GM23338 (cell line): ENCODE measurements at regions not wholly inside any gene's neighbourhood (a gene's known extent, or its start where the extent isn't known, plus 50 kb on each side); places are given as distances from the start of the nearest gene placed in this dataset.

Experiments used
- CREB1 ChIP-seq: fragments of 250-450 bp; sonication (Bioruptor Pico); IDR thresholded peaks from 2 replicates; pipeline ENCODE4 v1.5.0; 2020; ENCODE audit warnings: low read depth, mild to moderate bottlenecking, moderate library complexity
- EZH2 ChIP-seq: fragments of 200-600 bp; sonication (generic); IDR thresholded peaks from one replicate; pipeline ENCODE4 v1.8.0; 2017; ENCODE audit warnings: antibody characterized with exemption, mild to moderate bottlenecking, low read depth; ENCODE audit not compliant: unreplicated experiment
- EZH2phosphoT487 ChIP-seq: fragments of 200-600 bp; sonication (generic); IDR thresholded peaks from one replicate; pipeline ENCODE4 v1.8.1; 2018; ENCODE audit warnings: antibody characterized with exemption; ENCODE audit not compliant: unreplicated experiment
- JUNB ChIP-seq: IDR thresholded peaks from one replicate; pipeline ENCODE4 v1.6.1; 2016; ENCODE audit warnings: antibody characterized with exemption; ENCODE audit not compliant: unreplicated experiment
- NANOG ChIP-seq: IDR thresholded peaks from 2 replicates; pipeline ENCODE4 v1.6.1; 2016; ENCODE audit warnings: antibody characterized with exemption, borderline replicate concordance
- POLR2AphosphoS5 ChIP-seq: IDR thresholded peaks from 2 replicates; pipeline ENCODE4 v1.6.1; 2016; ENCODE audit warnings: antibody characterized with exemption, low read depth
- STAT1 ChIP-seq: IDR thresholded peaks from one replicate; pipeline ENCODE4 v1.6.1; 2016; ENCODE audit warnings: antibody characterized with exemption; ENCODE audit not compliant: unreplicated experiment
- ZNF114 ChIP-seq: fragments of 250-450 bp; sonication (Bioruptor Pico); IDR thresholded peaks from 2 replicates; pipeline ENCODE4 v1.5.0; 2020; ENCODE audit warnings: mild to moderate bottlenecking, moderate library complexity
- ZNF331 ChIP-seq: fragments of 250-450 bp; sonication (Bioruptor Pico); IDR thresholded peaks from 2 replicates; pipeline ENCODE4 v1.5.0; 2020; ENCODE audit warnings: low read depth, mild to moderate bottlenecking, moderate library complexity
- TF ChIP-seq, protein P1 (sequence below), 2 experiments: fragments of 200-600 bp in 1 of 2; sonication (generic) in 1 of 2; conservative IDR thresholded peaks; 2 replicates each; pipeline versions ENCODE4 v1.5.1 to v1.6.1; 2016 to 2017; ENCODE audit warnings: antibody characterized with exemption in 2 of 2, low read depth in 2 of 2, mild to moderate bottlenecking in 2 of 2, moderate library complexity in 1 of 2
- TF ChIP-seq, protein P2 (sequence below): IDR thresholded peaks from one replicate; pipeline ENCODE4 v1.6.1; 2018; ENCODE audit warnings: antibody characterized with exemption; ENCODE audit not compliant: unreplicated experiment
- TF ChIP-seq, protein P3 (sequence below): IDR thresholded peaks from 2 replicates; pipeline ENCODE4 v1.6.1; 2016; ENCODE audit warnings: antibody characterized with exemption
- TF ChIP-seq, protein P4 (sequence below): fragments of 250-450 bp; sonication (Bioruptor Pico); IDR thresholded peaks from 2 replicates; pipeline ENCODE4 v1.5.0; 2020; ENCODE audit warnings: mild to moderate bottlenecking, moderate library complexity

DNA sequence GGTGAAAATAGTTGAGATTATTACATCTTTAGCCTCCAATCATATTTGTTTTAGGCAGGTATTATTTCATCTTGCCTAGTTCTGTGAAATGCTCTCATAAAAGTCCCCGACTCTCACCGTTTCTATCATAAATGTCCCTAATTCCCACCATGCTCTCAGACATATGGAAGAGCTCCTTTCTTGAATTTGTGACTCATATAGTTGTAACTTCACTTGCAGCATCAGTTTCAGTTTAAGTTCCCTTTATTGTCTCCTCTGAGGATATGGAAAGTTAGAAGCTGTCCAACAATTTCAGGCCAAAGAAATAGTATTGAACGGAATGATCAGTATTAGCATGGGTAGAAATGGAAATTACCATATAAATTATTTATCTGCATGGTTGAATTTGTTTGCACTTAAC is 187.5 kb upstream of the NR4A3 start:
- TF ChIP-seq, protein P1, sequence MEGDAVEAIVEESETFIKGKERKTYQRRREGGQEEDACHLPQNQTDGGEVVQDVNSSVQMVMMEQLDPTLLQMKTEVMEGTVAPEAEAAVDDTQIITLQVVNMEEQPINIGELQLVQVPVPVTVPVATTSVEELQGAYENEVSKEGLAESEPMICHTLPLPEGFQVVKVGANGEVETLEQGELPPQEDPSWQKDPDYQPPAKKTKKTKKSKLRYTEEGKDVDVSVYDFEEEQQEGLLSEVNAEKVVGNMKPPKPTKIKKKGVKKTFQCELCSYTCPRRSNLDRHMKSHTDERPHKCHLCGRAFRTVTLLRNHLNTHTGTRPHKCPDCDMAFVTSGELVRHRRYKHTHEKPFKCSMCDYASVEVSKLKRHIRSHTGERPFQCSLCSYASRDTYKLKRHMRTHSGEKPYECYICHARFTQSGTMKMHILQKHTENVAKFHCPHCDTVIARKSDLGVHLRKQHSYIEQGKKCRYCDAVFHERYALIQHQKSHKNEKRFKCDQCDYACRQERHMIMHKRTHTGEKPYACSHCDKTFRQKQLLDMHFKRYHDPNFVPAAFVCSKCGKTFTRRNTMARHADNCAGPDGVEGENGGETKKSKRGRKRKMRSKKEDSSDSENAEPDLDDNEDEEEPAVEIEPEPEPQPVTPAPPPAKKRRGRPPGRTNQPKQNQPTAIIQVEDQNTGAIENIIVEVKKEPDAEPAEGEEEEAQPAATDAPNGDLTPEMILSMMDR (conservative IDR thresholded peaks at IDR 0.05; ENCODE audit: low read depth in 2 of 2): no peak
- TF ChIP-seq EZH2: no peak
- TF ChIP-seq CREB1: no peak
- no peak for TF ChIP-seq JUNB
- no peak for TF ChIP-seq POLR2AphosphoS5
- TF ChIP-seq, protein P2, sequence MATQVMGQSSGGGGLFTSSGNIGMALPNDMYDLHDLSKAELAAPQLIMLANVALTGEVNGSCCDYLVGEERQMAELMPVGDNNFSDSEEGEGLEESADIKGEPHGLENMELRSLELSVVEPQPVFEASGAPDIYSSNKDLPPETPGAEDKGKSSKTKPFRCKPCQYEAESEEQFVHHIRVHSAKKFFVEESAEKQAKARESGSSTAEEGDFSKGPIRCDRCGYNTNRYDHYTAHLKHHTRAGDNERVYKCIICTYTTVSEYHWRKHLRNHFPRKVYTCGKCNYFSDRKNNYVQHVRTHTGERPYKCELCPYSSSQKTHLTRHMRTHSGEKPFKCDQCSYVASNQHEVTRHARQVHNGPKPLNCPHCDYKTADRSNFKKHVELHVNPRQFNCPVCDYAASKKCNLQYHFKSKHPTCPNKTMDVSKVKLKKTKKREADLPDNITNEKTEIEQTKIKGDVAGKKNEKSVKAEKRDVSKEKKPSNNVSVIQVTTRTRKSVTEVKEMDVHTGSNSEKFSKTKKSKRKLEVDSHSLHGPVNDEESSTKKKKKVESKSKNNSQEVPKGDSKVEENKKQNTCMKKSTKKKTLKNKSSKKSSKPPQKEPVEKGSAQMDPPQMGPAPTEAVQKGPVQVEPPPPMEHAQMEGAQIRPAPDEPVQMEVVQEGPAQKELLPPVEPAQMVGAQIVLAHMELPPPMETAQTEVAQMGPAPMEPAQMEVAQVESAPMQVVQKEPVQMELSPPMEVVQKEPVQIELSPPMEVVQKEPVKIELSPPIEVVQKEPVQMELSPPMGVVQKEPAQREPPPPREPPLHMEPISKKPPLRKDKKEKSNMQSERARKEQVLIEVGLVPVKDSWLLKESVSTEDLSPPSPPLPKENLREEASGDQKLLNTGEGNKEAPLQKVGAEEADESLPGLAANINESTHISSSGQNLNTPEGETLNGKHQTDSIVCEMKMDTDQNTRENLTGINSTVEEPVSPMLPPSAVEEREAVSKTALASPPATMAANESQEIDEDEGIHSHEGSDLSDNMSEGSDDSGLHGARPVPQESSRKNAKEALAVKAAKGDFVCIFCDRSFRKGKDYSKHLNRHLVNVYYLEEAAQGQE: no peak
- TF ChIP-seq, protein P3, sequence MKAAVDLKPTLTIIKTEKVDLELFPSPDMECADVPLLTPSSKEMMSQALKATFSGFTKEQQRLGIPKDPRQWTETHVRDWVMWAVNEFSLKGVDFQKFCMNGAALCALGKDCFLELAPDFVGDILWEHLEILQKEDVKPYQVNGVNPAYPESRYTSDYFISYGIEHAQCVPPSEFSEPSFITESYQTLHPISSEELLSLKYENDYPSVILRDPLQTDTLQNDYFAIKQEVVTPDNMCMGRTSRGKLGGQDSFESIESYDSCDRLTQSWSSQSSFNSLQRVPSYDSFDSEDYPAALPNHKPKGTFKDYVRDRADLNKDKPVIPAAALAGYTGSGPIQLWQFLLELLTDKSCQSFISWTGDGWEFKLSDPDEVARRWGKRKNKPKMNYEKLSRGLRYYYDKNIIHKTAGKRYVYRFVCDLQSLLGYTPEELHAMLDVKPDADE: no peak
- TF ChIP-seq ZNF114 (CRISPR knock-in tag): no peak
- TF ChIP-seq, protein P4, sequence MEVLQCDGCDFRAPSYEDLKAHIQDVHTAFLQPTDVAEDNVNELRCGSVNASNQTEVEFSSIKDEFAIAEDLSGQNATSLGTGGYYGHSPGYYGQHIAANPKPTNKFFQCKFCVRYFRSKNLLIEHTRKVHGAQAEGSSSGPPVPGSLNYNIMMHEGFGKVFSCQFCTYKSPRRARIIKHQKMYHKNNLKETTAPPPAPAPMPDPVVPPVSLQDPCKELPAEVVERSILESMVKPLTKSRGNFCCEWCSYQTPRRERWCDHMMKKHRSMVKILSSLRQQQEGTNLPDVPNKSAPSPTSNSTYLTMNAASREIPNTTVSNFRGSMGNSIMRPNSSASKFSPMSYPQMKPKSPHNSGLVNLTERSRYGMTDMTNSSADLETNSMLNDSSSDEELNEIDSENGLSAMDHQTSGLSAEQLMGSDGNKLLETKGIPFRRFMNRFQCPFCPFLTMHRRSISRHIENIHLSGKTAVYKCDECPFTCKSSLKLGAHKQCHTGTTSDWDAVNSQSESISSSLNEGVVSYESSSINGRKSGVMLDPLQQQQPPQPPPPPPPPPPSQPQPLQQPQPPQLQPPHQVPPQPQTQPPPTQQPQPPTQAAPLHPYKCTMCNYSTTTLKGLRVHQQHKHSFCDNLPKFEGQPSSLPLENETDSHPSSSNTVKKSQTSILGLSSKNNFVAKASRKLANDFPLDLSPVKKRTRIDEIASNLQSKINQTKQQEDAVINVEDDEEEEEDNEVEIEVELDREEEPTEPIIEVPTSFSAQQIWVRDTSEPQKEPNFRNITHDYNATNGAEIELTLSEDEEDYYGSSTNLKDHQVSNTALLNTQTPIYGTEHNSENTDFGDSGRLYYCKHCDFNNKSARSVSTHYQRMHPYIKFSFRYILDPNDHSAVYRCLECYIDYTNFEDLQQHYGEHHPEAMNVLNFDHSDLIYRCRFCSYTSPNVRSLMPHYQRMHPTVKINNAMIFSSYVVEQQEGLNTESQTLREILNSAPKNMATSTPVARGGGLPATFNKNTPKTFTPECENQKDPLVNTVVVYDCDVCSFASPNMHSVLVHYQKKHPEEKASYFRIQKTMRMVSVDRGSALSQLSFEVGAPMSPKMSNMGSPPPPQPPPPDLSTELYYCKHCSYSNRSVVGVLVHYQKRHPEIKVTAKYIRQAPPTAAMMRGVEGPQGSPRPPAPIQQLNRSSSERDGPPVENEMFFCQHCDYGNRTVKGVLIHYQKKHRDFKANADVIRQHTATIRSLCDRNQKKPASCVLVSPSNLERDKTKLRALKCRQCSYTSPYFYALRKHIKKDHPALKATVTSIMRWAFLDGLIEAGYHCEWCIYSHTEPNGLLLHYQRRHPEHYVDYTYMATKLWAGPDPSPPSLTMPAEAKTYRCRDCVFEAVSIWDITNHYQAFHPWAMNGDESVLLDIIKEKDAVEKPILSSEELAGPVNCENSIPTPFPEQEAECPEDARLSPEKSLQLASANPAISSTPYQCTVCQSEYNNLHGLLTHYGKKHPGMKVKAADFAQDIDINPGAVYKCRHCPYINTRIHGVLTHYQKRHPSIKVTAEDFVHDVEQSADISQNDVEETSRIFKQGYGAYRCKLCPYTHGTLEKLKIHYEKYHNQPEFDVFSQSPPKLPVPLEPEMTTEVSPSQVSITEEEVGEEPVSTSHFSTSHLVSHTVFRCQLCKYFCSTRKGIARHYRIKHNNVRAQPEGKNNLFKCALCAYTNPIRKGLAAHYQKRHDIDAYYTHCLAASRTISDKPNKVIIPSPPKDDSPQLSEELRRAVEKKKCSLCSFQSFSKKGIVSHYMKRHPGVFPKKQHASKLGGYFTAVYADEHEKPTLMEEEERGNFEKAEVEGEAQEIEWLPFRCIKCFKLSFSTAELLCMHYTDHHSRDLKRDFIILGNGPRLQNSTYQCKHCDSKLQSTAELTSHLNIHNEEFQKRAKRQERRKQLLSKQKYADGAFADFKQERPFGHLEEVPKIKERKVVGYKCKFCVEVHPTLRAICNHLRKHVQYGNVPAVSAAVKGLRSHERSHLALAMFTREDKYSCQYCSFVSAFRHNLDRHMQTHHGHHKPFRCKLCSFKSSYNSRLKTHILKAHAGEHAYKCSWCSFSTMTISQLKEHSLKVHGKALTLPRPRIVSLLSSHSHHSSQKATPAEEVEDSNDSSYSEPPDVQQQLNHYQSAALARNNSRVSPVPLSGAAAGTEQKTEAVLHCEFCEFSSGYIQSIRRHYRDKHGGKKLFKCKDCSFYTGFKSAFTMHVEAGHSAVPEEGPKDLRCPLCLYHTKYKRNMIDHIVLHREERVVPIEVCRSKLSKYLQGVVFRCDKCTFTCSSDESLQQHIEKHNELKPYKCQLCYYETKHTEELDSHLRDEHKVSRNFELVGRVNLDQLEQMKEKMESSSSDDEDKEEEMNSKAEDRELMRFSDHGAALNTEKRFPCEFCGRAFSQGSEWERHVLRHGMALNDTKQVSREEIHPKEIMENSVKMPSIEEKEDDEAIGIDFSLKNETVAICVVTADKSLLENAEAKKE (CRISPR knock-in tag): no peak
- TF ChIP-seq EZH2phosphoT487: no peak
- TF ChIP-seq ZNF331 (CRISPR knock-in tag): no peak
- TF ChIP-seq NANOG: no peak
- TF ChIP-seq STAT1: no peak
